ENCODE measurements at regions not wholly inside any gene's neighbourhood (a gene's known extent, or its start where the extent isn't known, plus 50 kb on each side); places are given as distances from the start of the nearest gene placed in this dataset.
"Not testable (repeated sequence)": the region's sequence is repeated elsewhere in the genome, so short reads cannot be mapped to it uniquely, and the experiment has no call there.

GRCh38 chr10:21355591-21356011 is 169.9 kb downstream of the SKIDA1 start:
- peaks cover 0 to 11% (median under 1%) of the 10 kb centered on the region in 5 donors for H3K27me3 Mint-ChIP-seq

DNA sequence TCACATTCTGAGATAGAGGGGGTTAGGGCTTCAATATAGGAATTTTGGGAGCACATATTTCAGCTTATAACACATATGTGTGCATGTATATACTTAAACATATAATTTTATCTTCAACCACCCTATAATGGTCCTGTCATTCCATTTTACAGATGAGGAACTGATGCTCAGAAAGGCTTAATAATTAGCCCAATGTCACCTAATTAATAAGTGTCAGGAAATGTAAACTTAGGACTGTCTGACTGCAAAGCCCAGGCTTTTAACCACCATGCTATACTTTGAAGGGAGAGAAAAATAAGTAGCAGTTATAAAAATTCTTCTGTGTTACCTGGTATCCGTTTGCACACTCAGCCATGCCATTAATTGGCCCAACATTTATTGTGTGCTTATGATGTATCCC is 172.6 kb downstream of the SKIDA1 start:
- no peaks in the 10 kb centered on the region for H3K9me3 ChIP-seq (ENCODE audit: control insufficient read depth in 2 of 3, low read length in 3 of 3)
- H3K27me3 ChIP-seq (ENCODE audit: control insufficient read depth in 2 of 2, insufficient read depth in 2 of 2, low read length in 2 of 2) = no peaks in the 10 kb centered on the region
- Mint-ChIP-seq H3K4me1 (peaks cover 0 to 2% (median 0%) of the 10 kb centered on the region in 7 donors), H3K4me3 (no peak overlapping the region), H3K27me3 (peaks cover 0 to 11% (median 2%) of the 10 kb centered on the region in 5 donors), H3K27ac (no peak overlapping the region), H3K9me3 (peaks cover 0 to 4% (median 0%) of the 10 kb centered on the region in 11 donors), H3K36me3 (no peaks in the 10 kb centered on the region)
- intact Hi-C loops (cut with micrococcal nuclease) = no loop called here
- DNase-seq (no peak), ATAC-seq (no peak)
- H3K36me3 ChIP-seq (ENCODE audit: control insufficient read depth in 2 of 3, insufficient read depth in 3 of 3, low read length in 3 of 3) = no peaks in the 10 kb centered on the region
- CTCF ChIA-PET = no interaction called here
- no peaks in the 10 kb centered on the region for H3K4me1 ChIP-seq (ENCODE audit: control insufficient read depth in 2 of 2, insufficient read depth in 2 of 2, low read length in 2 of 2)
- no peak overlapping the region for H3K4me3 ChIP-seq (ENCODE audit: low read length)
- POLR2A ChIA-PET = no interaction called here
- no peak overlapping the region for H3K27ac ChIP-seq (ENCODE audit: low read depth, low read length)

More at GRCh38 chr10:21355591-21356011, 169.9 kb downstream of the SKIDA1 start:
- Mint-ChIP-seq H3K27ac (no peak overlapping the region), H3K4me1 (peaks cover 0 to 2% (median 0%) of the 10 kb centered on the region in 7 donors), H3K4me3 (no peak overlapping the region), H3K36me3 (no peaks in the 10 kb centered on the region), H3K9me3 (peaks cover 0 to 2% (median 0%) of the 10 kb centered on the region in 11 donors)
- Histone ChIP-seq H3K4me3 (ENCODE audit: low read length) (no peak overlapping the region), H3K36me3 (ENCODE audit: control insufficient read depth in 2 of 3, insufficient read depth in 3 of 3, low read length in 3 of 3) (no peaks in the 10 kb centered on the region), H3K27me3 (ENCODE audit: control insufficient read depth in 2 of 2, insufficient read depth in 2 of 2, low read length in 2 of 2) (no peaks in the 10 kb centered on the region), H3K9me3 (ENCODE audit: control insufficient read depth in 2 of 3, low read length in 3 of 3) (no peaks in the 10 kb centered on the region), H3K4me1 (ENCODE audit: control insufficient read depth in 2 of 2, insufficient read depth in 2 of 2, low read length in 2 of 2) (no peaks in the 10 kb centered on the region), H3K27ac (ENCODE audit: low read depth, low read length) (no peak overlapping the region)
- no peak for DNase-seq
- intact Hi-C loops (cut with micrococcal nuclease) = no loop called here
- no peak for ATAC-seq
- ChIA-PET CTCF (no interaction called here), POLR2A (no interaction called here)

DNA sequence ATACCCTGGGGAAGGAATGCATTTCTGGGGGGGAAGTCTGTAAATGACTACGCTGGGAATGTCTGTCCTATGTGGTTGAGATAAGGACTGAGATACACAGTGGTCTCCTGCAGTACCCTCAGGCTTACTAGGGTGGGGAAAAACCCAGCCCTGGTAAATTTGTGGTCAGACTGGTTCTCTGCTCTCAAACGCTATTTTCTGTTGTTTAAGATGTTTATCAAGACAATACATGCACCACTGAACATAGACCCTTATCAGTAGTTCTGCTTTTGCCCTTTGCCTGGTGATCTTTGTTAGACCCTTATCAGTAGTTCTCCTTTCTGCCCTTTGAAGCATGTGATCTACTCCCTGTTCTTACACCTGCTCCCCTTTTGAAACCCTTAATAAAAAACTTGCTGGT is 173.9 kb downstream of the SKIDA1 start:
- CTCF ChIA-PET; intact Hi-C loops (cut with micrococcal nuclease); H3K9me3 ChIP-seq (ENCODE audit: control insufficient read depth in 2 of 3, low read length in 3 of 3); H3K4me1 ChIP-seq (ENCODE audit: control insufficient read depth in 2 of 2, insufficient read depth in 2 of 2, low read length in 2 of 2); ATAC-seq; H3K4me3 ChIP-seq (ENCODE audit: low read length); POLR2A ChIA-PET; H3K4me1 Mint-ChIP-seq; H3K36me3 Mint-ChIP-seq; H3K36me3 ChIP-seq (ENCODE audit: control insufficient read depth in 2 of 3, insufficient read depth in 3 of 3, low read length in 3 of 3); H3K9me3 Mint-ChIP-seq; H3K27me3 ChIP-seq (ENCODE audit: control insufficient read depth in 2 of 2, insufficient read depth in 2 of 2, low read length in 2 of 2); H3K27ac ChIP-seq (ENCODE audit: low read depth, low read length); H3K4me3 Mint-ChIP-seq; DNase-seq; H3K27ac Mint-ChIP-seq: not testable (repeated sequence)
- peaks cover 0 to 11% (median 2%) of the 10 kb centered on the region in 5 donors for H3K27me3 Mint-ChIP-seq

DNA sequence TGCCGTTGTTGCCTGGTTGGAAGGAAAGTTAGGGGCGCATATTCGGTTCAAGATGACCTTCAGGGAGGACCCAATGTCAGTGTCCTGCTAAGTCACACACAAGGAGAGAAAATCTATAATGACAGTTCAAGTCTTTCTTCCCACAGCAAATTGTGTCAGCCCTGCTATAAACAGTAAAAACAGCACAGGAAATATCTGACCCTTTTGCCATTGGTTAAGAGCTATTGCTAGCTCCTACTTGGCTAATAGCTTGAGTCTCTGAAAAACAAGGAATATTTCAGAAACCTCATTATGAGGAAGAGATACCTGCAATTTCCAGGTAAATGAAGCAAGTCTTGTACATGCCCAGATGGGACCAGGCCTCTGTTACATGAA is 175.6 kb downstream of the SKIDA1 start:
- ChIA-PET POLR2A (interaction anchor here (0.6 kb wide), 1 partner anchor 390 kb away, joined by 3 read pairs; no protein-coding TSS in a partner anchor), CTCF (no interaction called here)
- Histone ChIP-seq H3K4me1 (ENCODE audit: control insufficient read depth in 2 of 2, insufficient read depth in 2 of 2, low read length in 2 of 2) (no peaks in the 10 kb centered on the region), H3K27ac (ENCODE audit: low read depth, low read length) (no peak overlapping the region), H3K36me3 (ENCODE audit: control insufficient read depth in 2 of 3, insufficient read depth in 3 of 3, low read length in 3 of 3) (no peaks in the 10 kb centered on the region), H3K27me3 (ENCODE audit: control insufficient read depth in 2 of 2, insufficient read depth in 2 of 2, low read length in 2 of 2) (no peaks in the 10 kb centered on the region), H3K9me3 (ENCODE audit: control insufficient read depth in 2 of 3, low read length in 3 of 3) (no peaks in the 10 kb centered on the region), H3K4me3 (ENCODE audit: low read length) (no peak overlapping the region)
- H3K4me1 Mint-ChIP-seq = peaks cover 0 to 3% (median 0%) of the 10 kb centered on the region in 7 donors
- peaks cover 0 to 4% (median 0%) of the 10 kb centered on the region in 11 donors for H3K9me3 Mint-ChIP-seq
- no peak for ATAC-seq
- no peak overlapping the region for H3K27ac Mint-ChIP-seq
- no peaks in the 10 kb centered on the region for H3K36me3 Mint-ChIP-seq
- no peak for DNase-seq
- intact Hi-C loops (cut with micrococcal nuclease) = no loop called here
- peaks cover 0 to 4% (median 1%) of the 10 kb centered on the region in 5 donors for H3K27me3 Mint-ChIP-seq
- no peak overlapping the region for H3K4me3 Mint-ChIP-seq

GRCh38 chr10:21347785-21348170 is 177.7 kb downstream of the SKIDA1 start:
- no peak overlapping the region for H3K27ac ChIP-seq (ENCODE audit: low read depth, low read length)
- no peak overlapping the region for H3K27ac Mint-ChIP-seq
- no peak for ATAC-seq
- H3K9me3 ChIP-seq (ENCODE audit: control insufficient read depth in 2 of 3, low read length in 3 of 3) = no peaks in the 10 kb centered on the region
- no peak overlapping the region for H3K4me3 ChIP-seq (ENCODE audit: low read length)
- intact Hi-C loops (cut with micrococcal nuclease) = no loop called here
- no peak overlapping the region for H3K4me3 Mint-ChIP-seq
- ChIA-PET POLR2A (no interaction called here), CTCF (no interaction called here)
- no peaks in the 10 kb centered on the region for H3K27me3 ChIP-seq (ENCODE audit: control insufficient read depth in 2 of 2, insufficient read depth in 2 of 2, low read length in 2 of 2)
- H3K4me1 ChIP-seq (ENCODE audit: control insufficient read depth in 2 of 2, insufficient read depth in 2 of 2, low read length in 2 of 2) = no peaks in the 10 kb centered on the region
- H3K36me3 Mint-ChIP-seq = no peaks in the 10 kb centered on the region
- H3K4me1 Mint-ChIP-seq = peaks cover 0 to 3% (median 0%) of the 10 kb centered on the region in 7 donors
- peaks cover 0 to 4% (median 0%) of the 10 kb centered on the region in 5 donors for H3K27me3 Mint-ChIP-seq
- H3K9me3 Mint-ChIP-seq = peaks cover 0 to 4% (median 0%) of the 10 kb centered on the region in 11 donors
- no peak for DNase-seq
- H3K36me3 ChIP-seq (ENCODE audit: control insufficient read depth in 2 of 3, insufficient read depth in 3 of 3, low read length in 3 of 3) = no peaks in the 10 kb centered on the region

- Mint-ChIP-seq H3K36me3 (no peaks in the 10 kb centered on the region), H3K4me3 (no peak overlapping the region), H3K27me3 (peaks cover 0 to 4% (median 0%) of the 10 kb centered on the region in 5 donors), H3K4me1 (peaks cover 0 to 3% (median 0%) of the 10 kb centered on the region in 7 donors), H3K27ac (no peak overlapping the region), H3K9me3 (peaks cover 0 to 4% (median 0%) of the 10 kb centered on the region in 11 donors)
- POLR2A ChIA-PET = interaction anchor here (0.7 kb wide), 1 partner anchor 30 kb away, joined by 3 read pairs; no protein-coding TSS in a partner anchor
- Histone ChIP-seq H3K4me1 (ENCODE audit: control insufficient read depth in 2 of 2, insufficient read depth in 2 of 2, low read length in 2 of 2) (no peaks in the 10 kb centered on the region), H3K36me3 (ENCODE audit: control insufficient read depth in 2 of 3, insufficient read depth in 3 of 3, low read length in 3 of 3) (no peaks in the 10 kb centered on the region), H3K27ac (ENCODE audit: low read depth, low read length) (no peak overlapping the region), H3K27me3 (ENCODE audit: control insufficient read depth in 2 of 2, insufficient read depth in 2 of 2, low read length in 2 of 2) (no peaks in the 10 kb centered on the region), H3K4me3 (ENCODE audit: low read length) (no peak overlapping the region), H3K9me3 (ENCODE audit: control insufficient read depth in 2 of 3, low read length in 3 of 3) (no peaks in the 10 kb centered on the region)
- ATAC-seq (no peak), DNase-seq (no peak)
- intact Hi-C loops (cut with micrococcal nuclease) = no loop called here
- CTCF ChIA-PET = no interaction called here
Observed at GRCh38 chr10:21347043-21347784, 178.3 kb downstream of the SKIDA1 start.

DNA sequence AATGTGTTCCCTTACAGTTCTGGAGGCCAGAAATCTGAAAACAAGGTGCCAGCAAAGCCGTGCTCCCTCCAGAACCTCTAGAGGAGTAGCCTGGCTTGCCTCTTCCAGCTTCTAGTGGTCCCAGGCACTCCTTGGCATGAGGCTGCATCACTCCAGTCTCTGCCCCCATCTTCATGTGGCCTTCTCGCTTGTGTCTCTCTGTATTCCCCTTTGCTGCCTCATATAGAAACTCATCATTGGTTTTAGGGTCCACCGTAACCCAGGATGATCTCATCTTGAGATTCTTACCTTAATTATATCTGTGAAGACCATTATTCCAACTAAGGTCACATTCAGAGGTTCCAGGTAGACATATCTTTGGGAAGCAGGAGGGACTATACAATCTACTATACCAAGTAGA is 182.4 kb downstream of the SKIDA1 start:
- no peak for ATAC-seq
- H3K9me3 Mint-ChIP-seq = peaks cover 0 to 6% (median 0%) of the 10 kb centered on the region in 11 donors
- H3K36me3 Mint-ChIP-seq = no peaks in the 10 kb centered on the region

More for the DNA sequence above, 182.4 kb downstream of the SKIDA1 start:
- H3K27me3 Mint-ChIP-seq = peaks cover 0 to 11% (median 0%) of the 10 kb centered on the region in 5 donors
- DNase-seq = no peak
- ChIA-PET CTCF (no interaction called here), POLR2A (no interaction called here)
- intact Hi-C loops (cut with micrococcal nuclease) = no loop called here
- H3K9me3 ChIP-seq (ENCODE audit: control insufficient read depth in 2 of 3, low read length in 3 of 3) = no peaks in the 10 kb centered on the region
- H3K27ac Mint-ChIP-seq = no peak overlapping the region
- H3K4me3 ChIP-seq (ENCODE audit: low read length) = no peak overlapping the region
- no peaks in the 10 kb centered on the region for H3K4me1 ChIP-seq (ENCODE audit: control insufficient read depth in 2 of 2, insufficient read depth in 2 of 2, low read length in 2 of 2)
- H3K4me1 Mint-ChIP-seq = peaks cover 0 to 3% (median 0%) of the 10 kb centered on the region in 7 donors
- H3K4me3 Mint-ChIP-seq = no peak overlapping the region
- no peak overlapping the region for H3K27ac ChIP-seq (ENCODE audit: low read depth, low read length)
- H3K36me3 ChIP-seq (ENCODE audit: control insufficient read depth in 2 of 3, insufficient read depth in 3 of 3, low read length in 3 of 3) = no peaks in the 10 kb centered on the region
- H3K27me3 ChIP-seq (ENCODE audit: control insufficient read depth in 2 of 2, insufficient read depth in 2 of 2, low read length in 2 of 2) = no peaks in the 10 kb centered on the region
